H7 (cell line): ENCODE measurements at regions not wholly inside any gene's neighbourhood (a gene's known extent, or its start where the extent isn't known, plus 50 kb on each side); places are given as distances from the start of the nearest gene placed in this dataset.

ENCODE experiments used
- DNase-seq: peaks from one replicate; pipeline ENCODE4 v3.0.0; 2012
- H3K27me3 ChIP-seq: 2 replicates; pipeline ENCODE4 v1.6.0; 2011; ENCODE audit warnings: mild to moderate bottlenecking, low read length; ENCODE audit not compliant: control insufficient read depth, insufficient read depth
- H3K36me3 ChIP-seq: replicated peaks from 2 replicates; pipeline ENCODE4 v1.5.1; 2011; ENCODE audit warnings: low read length; ENCODE audit not compliant: control insufficient read depth, insufficient read depth
- H3K4me3 ChIP-seq: 2 replicates; pipeline ENCODE4 v1.5.1; 2011; ENCODE audit warnings: low read depth, mild to moderate bottlenecking, control low read depth, low read length, moderate library complexity; ENCODE audit not compliant: insufficient read depth

DNA sequence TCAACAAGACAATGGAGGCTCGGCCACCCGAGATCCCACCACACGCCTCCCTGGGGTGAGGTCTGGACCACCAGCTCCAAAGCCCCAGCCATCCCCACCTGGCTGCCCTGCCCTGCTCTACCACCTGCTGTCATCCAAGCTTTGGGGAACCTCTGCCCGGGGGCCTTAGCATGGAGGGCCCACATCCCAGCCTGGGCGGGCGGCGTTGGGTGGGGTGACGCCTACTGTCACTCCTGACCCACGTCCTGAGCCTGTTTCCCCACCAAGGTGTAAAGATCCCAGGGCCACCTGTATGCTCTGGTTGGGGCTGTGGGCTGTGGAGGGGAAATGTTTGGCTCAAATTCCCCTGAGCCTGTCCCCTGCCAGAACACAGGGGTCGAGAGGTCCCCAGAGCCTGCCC is 437.6 kb downstream of the EIPR1 start:
- H3K27me3 ChIP-seq: no peaks in the 10 kb centered on the region
- no peaks in the 10 kb centered on the region for H3K36me3 ChIP-seq
- no peak overlapping the region for H3K4me3 ChIP-seq
- DNase-seq: no peak

GRCh38 chr2:2939078-2939795 is 438.4 kb downstream of the EIPR1 start:
- Histone ChIP-seq H3K36me3 (no peaks in the 10 kb centered on the region), H3K4me3 (no peak overlapping the region), H3K27me3 (no peaks in the 10 kb centered on the region)
- DNase-seq: no peak

GRCh38 chr2:2938481-2938880 is 439.1 kb downstream of the EIPR1 start:
- no peaks in the 10 kb centered on the region for H3K27me3 ChIP-seq
- peak; percentile 46 for DNase-seq
- H3K36me3 ChIP-seq: no peaks in the 10 kb centered on the region
- H3K4me3 ChIP-seq: no peak overlapping the region

- Histone ChIP-seq H3K4me3 (no peak overlapping the region), H3K27me3 (no peaks in the 10 kb centered on the region), H3K36me3 (no peaks in the 10 kb centered on the region)
- DNase-seq: no peak
These were observed 442.0 kb downstream of the EIPR1 start for GRCh38 chr2:2935445-2936149.

DNA sequence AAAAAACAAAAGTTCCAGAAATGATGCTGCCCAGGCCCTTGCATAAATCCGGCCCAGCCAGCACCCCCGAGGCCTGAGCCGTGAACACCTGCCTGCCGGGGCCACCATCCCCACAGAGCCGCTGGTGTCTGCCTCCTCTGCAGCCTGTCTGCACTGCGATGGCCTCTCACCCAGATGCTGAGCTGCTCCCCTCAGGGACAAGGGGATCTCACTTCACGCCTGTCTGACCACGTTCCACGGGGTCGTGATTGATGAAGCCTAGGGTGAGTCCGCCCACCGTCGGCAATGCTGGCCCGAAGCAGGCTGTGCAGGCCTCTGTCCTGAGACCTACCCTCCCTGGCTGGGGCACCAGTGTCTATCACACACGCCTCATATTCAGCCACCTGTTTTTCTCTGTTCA is 444.2 kb downstream of the EIPR1 start:
- Histone ChIP-seq H3K36me3 (no peaks in the 10 kb centered on the region), H3K4me3 (no peak overlapping the region), H3K27me3 (no peaks in the 10 kb centered on the region)
- DNase-seq: no peak

DNA sequence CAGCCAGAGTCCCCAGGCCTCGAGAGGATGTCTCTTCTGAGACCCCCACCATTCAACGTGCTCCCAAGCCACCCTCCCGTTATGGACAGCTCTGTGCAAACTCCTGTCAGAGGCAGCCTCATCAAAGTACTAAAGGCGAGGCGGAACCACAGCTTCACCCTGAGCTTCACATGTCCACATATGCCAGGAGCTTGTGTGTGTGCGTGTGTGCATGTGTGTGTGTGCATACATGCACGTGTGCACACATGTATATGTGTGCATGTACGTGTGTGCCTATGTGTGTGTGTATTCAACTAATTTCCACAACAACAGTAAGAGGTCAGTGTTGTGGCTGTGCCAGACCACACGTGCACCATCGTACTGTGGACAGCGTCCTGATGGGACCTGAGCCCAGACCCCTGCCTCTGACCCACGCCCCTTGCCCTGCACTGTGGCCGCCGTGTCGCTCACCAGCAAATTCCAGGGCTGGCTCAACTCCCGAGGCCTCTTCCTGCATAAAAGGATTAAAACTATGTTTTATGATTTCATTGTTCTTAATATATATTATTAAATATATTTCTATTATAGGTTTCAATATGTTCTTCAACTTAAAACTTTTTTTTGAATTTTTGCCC is 444.8 kb downstream of the EIPR1 start:
- no peak for DNase-seq
- Histone ChIP-seq H3K36me3 (no peaks in the 10 kb centered on the region), H3K4me3 (no peak overlapping the region), H3K27me3 (no peaks in the 10 kb centered on the region)

DNA sequence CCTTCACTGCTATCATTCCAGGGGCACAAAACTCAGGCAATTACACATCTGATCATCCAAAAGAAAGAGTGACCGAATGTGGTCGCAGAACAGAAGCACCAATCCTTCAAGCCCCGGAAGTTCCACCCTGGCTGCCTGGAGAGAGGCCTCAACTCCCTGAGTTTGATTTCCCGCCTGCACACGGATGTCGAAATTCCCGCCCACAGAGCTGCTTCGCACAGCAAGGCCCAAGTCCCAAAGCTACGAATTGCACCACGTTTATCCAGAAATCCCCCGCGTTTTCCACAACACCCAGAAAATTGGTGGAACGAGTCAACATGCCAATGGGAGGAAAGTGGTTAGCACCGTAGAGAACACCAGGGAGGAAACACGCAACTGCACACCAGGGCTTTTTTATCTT is 445.4 kb downstream of the EIPR1 start:
- DNase-seq: no peak
- no peaks in the 10 kb centered on the region for H3K27me3 ChIP-seq
- no peak overlapping the region for H3K4me3 ChIP-seq
- H3K36me3 ChIP-seq: no peaks in the 10 kb centered on the region

DNA sequence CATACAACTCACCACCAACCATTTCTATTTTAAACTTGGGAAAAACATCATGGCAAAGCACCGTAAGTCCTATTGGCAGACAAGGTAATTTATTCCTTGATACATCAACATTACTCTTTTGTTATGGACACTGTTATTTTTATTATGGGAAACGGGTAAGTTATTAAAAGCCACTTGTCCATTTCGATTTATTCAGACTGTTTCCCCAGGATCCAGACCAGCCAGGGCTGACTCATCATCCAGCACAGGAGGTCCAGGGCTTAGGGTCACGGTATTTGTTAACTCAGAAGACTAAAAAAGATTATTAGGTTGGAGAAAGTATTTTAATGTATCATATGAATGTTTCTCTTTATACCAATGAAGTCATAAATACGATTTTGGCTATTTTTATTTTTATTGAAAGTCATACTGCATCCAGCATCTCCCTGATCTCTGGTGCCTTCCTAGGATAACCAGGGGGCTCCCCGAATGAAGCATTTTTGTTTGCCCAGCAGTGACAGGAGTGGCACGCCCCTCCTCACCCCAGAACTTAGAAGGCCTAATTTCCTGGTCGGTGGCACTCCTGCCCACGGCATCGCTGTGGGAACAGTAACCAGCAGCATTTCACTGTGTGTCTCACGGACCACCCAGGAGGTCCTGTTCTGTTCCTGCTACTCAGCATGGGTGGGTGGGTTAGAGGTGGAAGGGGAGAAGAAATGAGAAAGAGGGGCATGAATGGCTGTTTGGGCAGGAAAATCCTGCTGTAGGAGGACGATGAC is 446.1 kb downstream of the EIPR1 start:
- no peaks in the 10 kb centered on the region for H3K36me3 ChIP-seq
- DNase-seq: no peak
- no peaks in the 10 kb centered on the region for H3K27me3 ChIP-seq
- H3K4me3 ChIP-seq: no peak overlapping the region

DNA sequence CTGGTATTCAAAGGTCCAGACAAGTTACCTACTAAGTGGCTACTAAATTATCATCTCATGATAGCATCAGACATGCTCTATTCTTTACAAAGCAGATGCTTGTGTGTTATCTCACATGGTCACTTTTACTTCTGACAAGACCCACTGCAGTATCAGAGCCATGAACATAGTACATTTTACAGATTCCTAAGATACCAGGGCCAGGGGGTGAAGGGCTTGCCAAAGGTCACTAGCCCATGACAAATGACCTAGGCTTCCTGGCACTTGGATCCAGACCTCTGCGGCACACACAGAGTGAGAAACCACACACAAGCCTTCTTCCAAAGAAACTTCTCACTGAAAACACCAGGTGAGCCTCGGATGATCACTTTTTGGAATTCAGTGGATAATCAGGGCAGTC is 446.8 kb downstream of the EIPR1 start:
- no peak for DNase-seq
- Histone ChIP-seq H3K27me3 (no peaks in the 10 kb centered on the region), H3K4me3 (no peak overlapping the region), H3K36me3 (no peaks in the 10 kb centered on the region)

DNA sequence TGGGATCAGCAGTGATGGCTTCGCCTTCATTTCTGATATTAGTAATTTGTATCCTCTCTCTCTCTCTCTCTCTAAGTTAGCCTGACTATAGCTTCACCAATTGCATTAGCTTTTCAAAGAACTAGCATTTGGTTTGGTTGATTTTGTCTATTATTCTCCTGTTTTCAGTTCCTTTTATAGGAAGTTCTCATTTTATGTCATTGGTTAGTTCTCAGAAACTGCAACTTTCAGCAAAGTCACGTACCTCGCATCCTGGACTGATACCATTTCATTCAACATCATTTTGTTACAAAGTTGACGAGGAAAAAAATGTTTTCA is 450.8 kb downstream of the EIPR1 start:
- DNase-seq: no peak
- no peak overlapping the region for H3K4me3 ChIP-seq
- no peaks in the 10 kb centered on the region for H3K36me3 ChIP-seq
- H3K27me3 ChIP-seq: no peaks in the 10 kb centered on the region

DNA sequence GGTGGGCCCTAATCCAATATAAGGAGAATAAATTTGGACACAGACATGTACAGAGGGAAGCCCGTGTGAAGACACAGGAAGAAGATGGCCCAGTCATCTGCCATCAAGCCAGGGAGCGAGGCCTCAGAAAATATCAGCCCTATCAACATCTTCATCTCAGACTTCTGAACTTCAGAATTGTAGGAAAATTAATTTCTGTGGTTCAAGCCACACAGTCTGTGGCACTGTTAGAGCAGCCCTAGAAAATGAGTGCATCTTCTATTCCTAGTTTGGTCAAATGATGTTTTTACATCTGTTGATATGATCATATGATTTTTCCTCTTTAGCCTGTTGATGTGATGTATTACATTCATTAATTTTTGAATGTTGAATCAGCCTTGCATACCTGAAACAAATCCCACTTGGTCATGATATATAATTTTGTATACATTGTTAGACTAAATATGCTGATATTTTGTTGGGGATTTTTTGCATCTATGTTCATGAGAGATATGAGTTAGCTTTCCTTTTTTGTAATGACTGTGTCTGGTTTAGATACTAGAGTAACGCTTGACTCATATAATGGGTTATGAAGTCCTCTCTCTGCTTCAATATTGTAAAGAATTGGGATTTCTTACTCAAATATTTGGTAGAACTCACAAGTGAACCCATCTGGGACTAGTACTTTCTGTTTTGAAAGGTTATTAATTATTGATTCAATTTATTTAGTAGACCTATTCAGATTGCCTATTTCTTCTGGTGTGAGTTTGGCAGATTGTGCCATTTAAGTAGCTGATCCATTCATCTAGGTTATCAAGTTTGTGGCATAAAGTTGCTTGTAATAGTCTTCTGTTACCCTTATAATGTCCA is 451.4 kb downstream of the EIPR1 start:
- Histone ChIP-seq H3K27me3 (no peaks in the 10 kb centered on the region), H3K4me3 (no peak overlapping the region), H3K36me3 (no peaks in the 10 kb centered on the region)
- DNase-seq: no peak

GRCh38 chr2:2922156-2922555 is 455.5 kb downstream of the EIPR1 start:
- no peak for DNase-seq
- H3K36me3 ChIP-seq: no peaks in the 10 kb centered on the region
- H3K4me3 ChIP-seq: no peak overlapping the region
- no peaks in the 10 kb centered on the region for H3K27me3 ChIP-seq

- no peak overlapping the region for H3K4me3 ChIP-seq
- H3K27me3 ChIP-seq: no peaks in the 10 kb centered on the region
- DNase-seq: no peak
- H3K36me3 ChIP-seq: no peaks in the 10 kb centered on the region
These were observed 456.5 kb downstream of the EIPR1 start for GRCh38 chr2:2921011-2921720.
